OCI-LY7 (cell line): ENCODE measurements at regions not wholly inside any gene's neighbourhood (a gene's known extent, or its start where the extent isn't known, plus 50 kb on each side); places are given as distances from the start of the nearest gene placed in this dataset.

Experiments used
- BruUV-seq: library from RNA; stranded (reverse); fragments of 400-500 nt; replicated peaks from 2 replicates; lab custom pipeline; 2021; lab: Mats Ljungman, UMichigan
- CTCF ChIA-PET: fragments of 300-600 bp; sonication (Branson Sonifier 250); formaldehyde crosslinking; loops from one replicate; lab custom pipeline; 2022; ENCODE audit warnings: antibody characterized with exemption; ENCODE audit not compliant: unreplicated experiment; lab: Charles Lee
- POLR2A ChIA-PET: fragments of 300-600 bp; sonication (Branson Sonifier 250); formaldehyde crosslinking; loops from one replicate; lab custom pipeline; 2022; ENCODE audit warnings: antibody characterized with exemption; lab: Charles Lee
- DNase-seq: peaks from one replicate; pipeline ENCODE4 v3.0.0-alpha.2; 2015; ENCODE audit warnings: low spot score
- H2AFZ ChIP-seq: fragments of 200-600 bp; sonication (generic), shearing (Covaris generic); 2 replicates; pipeline ENCODE4 v1.6.1; 2014; ENCODE audit warnings: mild to moderate bottlenecking, antibody characterized with exemption, low read length, moderate library complexity
- H3K27ac ChIP-seq: fragments of 200-600 bp; sonication (generic); 2 replicates; pipeline ENCODE4 v1.5.1; 2014; ENCODE audit warnings: mixed run types, low read depth, mild to moderate bottlenecking, moderate library complexity, low read length, inconsistent platforms; ENCODE audit not compliant: poor library complexity, severe bottlenecking
- H3K36me3 ChIP-seq: fragments of 200-600 bp; sonication (generic); 2 replicates; pipeline ENCODE4 v1.6.1; 2014; ENCODE audit warnings: mild to moderate bottlenecking, antibody characterized with exemption, low read length, moderate library complexity, mixed read lengths; ENCODE audit not compliant: insufficient read depth
- H3K4me1 ChIP-seq: fragments of 200-600 bp; sonication (generic); 2 replicates; pipeline ENCODE4 v1.5.1; 2014; ENCODE audit warnings: mild to moderate bottlenecking, low read length; ENCODE audit not compliant: insufficient read depth, poor library complexity, severe bottlenecking
- H3K4me2 ChIP-seq: fragments of 200-600 bp; sonication (generic); 2 replicates; pipeline ENCODE4 v1.6.1; 2014; ENCODE audit warnings: mild to moderate bottlenecking, low read length
- H3K4me3 ChIP-seq: fragments of 200-600 bp; sonication (generic); 2 replicates; pipeline ENCODE4 v1.5.1; 2014; ENCODE audit warnings: mild to moderate bottlenecking, low read depth, low read length; ENCODE audit not compliant: poor library complexity, severe bottlenecking
- H3K79me2 ChIP-seq: fragments of 200-600 bp; sonication (generic); 2 replicates; pipeline ENCODE4 v1.6.1; 2016; ENCODE audit warnings: low read depth, mild to moderate bottlenecking, low read length, moderate library complexity, mixed read lengths; ENCODE audit not compliant: insufficient read depth
- H3K9me2 ChIP-seq: fragments of 200-600 bp; sonication (generic); 2 replicates; pipeline ENCODE4 v1.6.1; 2016; ENCODE audit warnings: mild to moderate bottlenecking, low read length, mixed read lengths; ENCODE audit not compliant: insufficient read depth
- H3K9me3 ChIP-seq: fragments of 200-600 bp; sonication (generic); 2 replicates; pipeline ENCODE4 v1.6.1; 2014; ENCODE audit warnings: mild to moderate bottlenecking, mixed run types, low read length, mixed read lengths
- H4K20me1 ChIP-seq: fragments of 200-600 bp; sonication (generic); 2 replicates; pipeline ENCODE4 v1.6.1; 2014; ENCODE audit warnings: mild to moderate bottlenecking, antibody characterized with exemption, low read length, moderate library complexity, mixed read lengths; ENCODE audit not compliant: insufficient read depth
- CTCF ChIP-seq: fragments of 200-600 bp; sonication (generic); conservative IDR thresholded peaks from 2 replicates; pipeline ENCODE4 v1.5.1; 2014; ENCODE audit warnings: mild to moderate bottlenecking, antibody characterized with exemption, low read length, moderate library complexity, mixed read lengths
- EZH2phosphoT487 ChIP-seq: fragments of 200-600 bp; sonication (generic); IDR thresholded peaks from 2 replicates; pipeline ENCODE4 v1.6.1; 2018; ENCODE audit warnings: low read depth, borderline replicate concordance, mild to moderate bottlenecking, mixed run types, antibody characterized with exemption, low read length, moderate library complexity, mixed read lengths
- intact Hi-C: fragments of 100-400 bp; cut with micrococcal nuclease; formaldehyde crosslinking; loops from one replicate; pipeline ENCODE4 v1.10.0; 2022; ENCODE audit not compliant: unreplicated experiment

- Histone ChIP-seq H3K79me2 (no peaks in the 10 kb centered on the region), H3K4me1 (no peaks in the 10 kb centered on the region), H4K20me1 (no peaks in the 10 kb centered on the region), H3K4me2 (no peak overlapping the region), H2AFZ (no peak overlapping the region), H3K27ac (no peak overlapping the region), H3K9me2 (no peaks in the 10 kb centered on the region), H3K4me3 (no peak overlapping the region), H3K36me3 (no peaks in the 10 kb centered on the region), H3K9me3 (no peaks in the 10 kb centered on the region)
- BruUV-seq = no TSS peak
- DNase-seq = no peak
- peak; percentile 87; the same call in 1 of the 2 replicates for TF ChIP-seq EZH2phosphoT487
- no peak for TF ChIP-seq CTCF
- intact Hi-C loops = no loop called here
- ChIA-PET CTCF (no interaction called here), POLR2A (no interaction called here)
These were observed 104.1 kb upstream of the E2F8 start for GRCh38 chr11:19344661-19345518.

- ChIA-PET CTCF (no interaction called here), POLR2A (no interaction called here)
- Histone ChIP-seq H4K20me1 (no peaks in the 10 kb centered on the region), H3K36me3 (no peaks in the 10 kb centered on the region), H3K9me3 (no peaks in the 10 kb centered on the region), H3K9me2 (no peaks in the 10 kb centered on the region), H2AFZ (no peak overlapping the region), H3K4me1 (no peaks in the 10 kb centered on the region), H3K4me2 (no peak overlapping the region), H3K27ac (no peak overlapping the region), H3K4me3 (no peak overlapping the region), H3K79me2 (no peaks in the 10 kb centered on the region)
- no TSS peak for BruUV-seq
- no peak for DNase-seq
- intact Hi-C loops = no loop called here
- TF ChIP-seq EZH2phosphoT487 = no peak
These were observed 101.3 kb upstream of the E2F8 start for GRCh38 chr11:19342036-19342435.

GRCh38 chr11:19338375-19338774, 97.6 kb upstream of the E2F8 start:
- BruUV-seq = no TSS peak
- Histone ChIP-seq H3K36me3 (no peaks in the 10 kb centered on the region), H3K79me2 (no peaks in the 10 kb centered on the region), H2AFZ (no peak overlapping the region), H3K4me1 (no peaks in the 10 kb centered on the region), H3K9me3 (no peaks in the 10 kb centered on the region), H3K4me3 (no peak overlapping the region), H3K4me2 (no peak overlapping the region), H3K9me2 (no peaks in the 10 kb centered on the region), H3K27ac (no peak overlapping the region), H4K20me1 (no peaks in the 10 kb centered on the region)
- POLR2A ChIA-PET = interaction anchor here (0.7 kb wide), 2 partner anchors 435 to 444 kb away, joined by 3 read pairs; no protein-coding TSS in a partner anchor
- intact Hi-C loops = no loop called here
- no peak for DNase-seq
- CTCF ChIA-PET = no interaction called here
- TF ChIP-seq EZH2phosphoT487 (no peak), CTCF (no peak)
